Iris pigment epithelial cell (primary cell): ENCODE measurements at regions not wholly inside any gene's neighbourhood (a gene's known extent, or its start where the extent isn't known, plus 50 kb on each side); places are given as distances from the start of the nearest gene placed in this dataset.

Source experiments
- DNase-seq: peaks from one replicate; pipeline ENCODE4 v3.0.0-alpha.2; 2011; ENCODE audit warnings: low read depth

DNA sequence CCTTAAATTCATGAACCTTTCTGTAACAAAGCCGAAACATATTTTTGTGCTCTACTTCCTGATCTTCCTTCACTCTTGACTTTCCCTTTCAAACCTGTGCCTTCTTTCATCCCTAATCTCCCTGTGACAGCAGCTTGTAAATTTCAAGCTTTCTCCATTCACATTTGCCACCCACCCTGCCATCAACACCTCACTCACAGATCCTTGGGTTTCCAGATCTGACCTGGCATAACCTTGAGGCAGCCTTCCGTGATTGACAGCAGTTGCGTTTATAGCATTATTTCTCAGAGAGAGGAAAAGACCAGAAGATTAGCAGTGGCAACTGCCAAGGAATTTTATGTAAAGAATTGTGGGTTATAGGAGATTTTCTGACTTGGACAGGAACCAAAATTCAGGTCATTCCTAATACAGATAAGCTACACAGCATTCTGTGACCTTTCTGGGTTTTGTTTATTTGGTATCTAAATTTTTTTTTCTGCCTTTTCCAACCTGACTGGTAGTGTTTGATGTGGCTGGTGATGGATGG lies 260.0 kb downstream of the NR2F1-AS1 start:
- no peak for DNase-seq

- no peak for DNase-seq
Observed at GRCh38 chr5:93313672-93314071, 267.3 kb downstream of the NR2F1-AS1 start.

DNA sequence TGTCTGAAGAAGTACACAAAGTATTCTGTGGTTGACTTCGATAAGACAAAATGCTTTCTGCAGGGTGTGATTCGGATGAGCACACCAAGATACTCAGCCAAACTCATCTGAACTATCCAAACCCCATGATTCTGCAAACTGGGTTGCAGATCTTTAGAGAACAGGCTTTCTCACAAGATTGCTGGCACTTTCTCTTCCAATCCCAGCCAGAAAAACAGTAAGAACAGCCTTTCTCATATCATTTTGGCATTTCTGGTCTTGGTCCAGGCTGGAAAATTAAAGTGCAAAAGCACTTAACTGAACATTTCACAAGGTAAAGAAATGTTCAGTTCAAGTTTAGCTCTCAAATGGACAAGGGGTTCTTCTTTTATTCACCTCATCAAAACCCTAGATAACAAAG lies 269.1 kb downstream of the NR2F1-AS1 start:
- DNase-seq: peak; percentile 22

DNA sequence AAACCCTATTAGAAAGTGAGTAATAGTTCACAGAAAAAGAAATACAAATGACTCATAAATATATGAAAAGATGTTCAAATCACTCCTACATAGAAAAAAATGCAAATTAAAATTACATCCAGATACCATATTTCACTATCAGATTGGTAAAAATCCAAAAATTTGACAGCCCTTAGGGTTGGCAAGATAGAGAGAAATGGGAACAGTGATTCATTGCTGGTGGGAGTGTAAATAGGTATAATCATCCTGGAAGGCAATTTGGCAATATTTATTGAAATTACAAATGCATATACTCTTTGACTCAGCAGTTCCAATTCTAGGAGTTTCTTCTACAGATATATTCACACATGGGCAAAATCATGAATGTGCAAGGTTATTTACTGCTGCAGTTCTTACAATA lies 273.5 kb downstream of the NR2F1-AS1 start:
- DNase-seq: peak; percentile 80

GRCh38 chr5:93305984-93306383 lies 275.0 kb downstream of the NR2F1-AS1 start:
- no peak for DNase-seq

- DNase-seq: no peak
Observed at GRCh38 chr5:93304456-93305250, 276.4 kb downstream of the NR2F1-AS1 start.

DNA sequence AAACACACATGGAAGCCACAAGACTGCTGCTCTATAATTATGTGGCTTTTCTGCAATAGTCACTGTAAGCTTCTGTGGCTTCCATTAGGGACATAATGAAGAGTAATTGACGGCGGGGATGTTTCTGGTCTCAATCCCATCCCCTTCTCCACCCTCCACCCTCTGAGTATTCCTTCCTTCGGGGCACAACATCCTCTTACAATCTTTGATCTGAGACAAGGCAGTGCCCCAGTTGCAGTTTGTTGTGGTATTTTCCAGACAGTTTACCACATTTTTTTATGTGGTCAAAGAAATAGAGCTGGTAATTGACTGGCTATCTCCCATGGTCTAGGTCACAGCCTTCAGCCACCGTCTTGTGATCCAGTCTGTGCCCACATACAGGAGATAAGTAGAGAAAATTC lies 277.7 kb downstream of the NR2F1-AS1 start:
- DNase-seq: no peak

GRCh38 chr5:93302711-93303110 lies 278.3 kb downstream of the NR2F1-AS1 start:
- peak; percentile 46 for DNase-seq

- DNase-seq: no peak
Observed at GRCh38 chr5:93300945-93301344, 280.1 kb downstream of the NR2F1-AS1 start.

DNA sequence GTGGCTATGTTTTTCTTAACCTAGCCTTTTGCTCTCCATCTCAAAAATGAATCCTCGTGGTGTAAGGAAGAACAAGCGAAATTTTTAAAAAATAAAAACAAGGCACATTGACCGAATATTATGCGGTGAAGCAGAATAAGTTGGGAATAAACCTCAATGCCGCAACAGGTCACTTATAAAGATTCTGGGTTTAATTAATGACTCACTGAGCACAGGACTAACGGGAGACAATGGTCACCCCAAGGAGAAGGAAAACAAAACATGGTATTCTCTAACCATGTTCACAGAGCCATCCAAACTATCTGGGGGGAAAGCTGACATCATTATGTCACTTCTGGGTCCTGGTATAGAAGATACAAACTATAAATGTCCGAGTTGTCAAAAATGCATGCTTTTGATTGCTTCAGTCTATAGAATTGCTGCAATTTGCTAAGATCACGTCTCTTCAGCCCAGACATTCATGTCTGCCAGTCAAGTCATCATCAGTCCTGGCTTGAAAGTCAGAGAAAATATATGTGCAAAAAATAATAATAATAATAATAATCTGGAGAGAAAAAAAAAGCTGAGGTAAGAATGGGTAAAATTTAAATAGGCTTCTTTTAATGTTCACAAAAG lies 280.6 kb downstream of the NR2F1-AS1 start:
- no peak for DNase-seq

- DNase-seq: no peak
Observed at GRCh38 chr5:93299681-93300308, 281.2 kb downstream of the NR2F1-AS1 start.

GRCh38 chr5:93297116-93297515 lies 283.9 kb downstream of the NR2F1-AS1 start:
- DNase-seq: no peak

DNA sequence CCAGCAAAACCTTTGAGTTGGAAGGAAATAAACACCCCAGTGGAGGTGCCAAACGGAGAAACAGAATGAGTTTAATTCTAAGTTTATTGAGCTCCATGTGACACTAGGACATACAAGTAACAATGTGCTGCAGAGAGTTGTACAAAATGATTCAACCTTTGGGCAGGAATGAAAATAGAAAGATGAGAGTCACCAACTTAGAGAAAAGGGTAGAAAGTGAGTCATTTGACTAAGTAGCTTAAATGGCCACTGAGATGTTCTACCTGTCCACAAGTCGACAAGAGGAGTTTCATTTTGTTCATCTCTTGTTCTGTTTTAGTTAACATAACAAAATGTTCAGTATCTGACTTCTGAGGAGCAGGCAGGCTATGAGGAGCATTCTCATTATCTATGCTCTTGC lies 284.7 kb downstream of the NR2F1-AS1 start:
- no peak for DNase-seq

DNA sequence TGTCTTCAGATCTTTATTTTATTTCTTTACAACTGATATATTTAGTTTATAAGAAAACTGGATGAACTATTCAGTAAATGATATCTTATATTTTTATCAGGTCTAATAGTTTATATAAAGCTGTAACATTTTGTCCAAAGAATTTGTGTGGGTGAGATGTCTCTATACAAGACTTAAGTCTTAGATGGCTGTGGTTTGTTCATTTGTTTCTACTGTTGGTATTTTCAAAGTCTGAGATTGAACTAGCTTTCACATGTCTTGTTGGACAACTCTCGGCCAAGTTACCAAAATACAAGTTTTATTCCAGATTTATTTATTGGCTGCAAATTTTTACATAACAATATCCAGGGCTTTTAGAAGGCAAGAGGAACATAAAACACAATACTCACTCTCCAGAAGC lies 286.0 kb downstream of the NR2F1-AS1 start:
- peak; percentile 70 for DNase-seq

GRCh38 chr5:93294199-93294598 lies 286.8 kb downstream of the NR2F1-AS1 start:
- DNase-seq: peak; percentile 76

- DNase-seq: no peak
Observed at GRCh38 chr5:93289942-93290341, 291.1 kb downstream of the NR2F1-AS1 start.

- DNase-seq: no peak
Observed at GRCh38 chr5:93285461-93285860, 295.6 kb downstream of the NR2F1-AS1 start.

DNA sequence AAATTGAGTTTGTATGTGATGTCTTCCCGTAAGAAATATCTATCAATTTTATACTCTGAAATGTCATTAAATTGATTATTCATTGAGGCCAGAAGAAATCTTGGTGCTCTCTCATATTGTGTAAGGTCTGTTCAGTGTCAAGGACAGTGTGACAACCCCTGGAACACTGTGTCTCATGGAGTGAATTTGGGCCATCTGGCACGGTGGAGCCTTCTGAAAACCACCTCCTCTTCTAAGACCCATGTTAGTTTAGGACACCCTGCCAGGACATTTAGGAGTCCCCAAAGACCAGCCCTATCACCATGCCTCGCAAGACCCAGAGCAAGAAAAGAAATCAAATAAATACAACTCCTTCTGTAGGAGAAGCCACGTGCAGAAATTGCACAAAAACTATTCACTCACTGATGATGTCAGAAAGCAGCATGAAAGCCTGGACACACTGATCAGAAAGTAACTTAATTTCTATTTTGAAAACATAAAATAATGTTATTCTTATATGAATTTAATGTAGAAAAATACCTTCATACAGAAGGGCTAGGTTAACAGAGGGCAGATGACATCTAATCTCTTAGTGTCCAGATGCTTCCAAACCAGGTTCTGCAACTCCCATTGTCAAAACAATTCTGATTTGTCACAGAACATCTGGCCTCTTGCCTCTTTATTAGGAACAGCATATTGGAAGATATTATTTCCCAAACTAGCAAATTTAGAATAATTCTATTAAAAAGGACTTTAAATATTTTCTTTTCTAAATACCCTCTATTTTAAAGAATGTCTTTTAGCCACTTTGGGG lies 298.8 kb downstream of the NR2F1-AS1 start:
- no peak for DNase-seq

DNA sequence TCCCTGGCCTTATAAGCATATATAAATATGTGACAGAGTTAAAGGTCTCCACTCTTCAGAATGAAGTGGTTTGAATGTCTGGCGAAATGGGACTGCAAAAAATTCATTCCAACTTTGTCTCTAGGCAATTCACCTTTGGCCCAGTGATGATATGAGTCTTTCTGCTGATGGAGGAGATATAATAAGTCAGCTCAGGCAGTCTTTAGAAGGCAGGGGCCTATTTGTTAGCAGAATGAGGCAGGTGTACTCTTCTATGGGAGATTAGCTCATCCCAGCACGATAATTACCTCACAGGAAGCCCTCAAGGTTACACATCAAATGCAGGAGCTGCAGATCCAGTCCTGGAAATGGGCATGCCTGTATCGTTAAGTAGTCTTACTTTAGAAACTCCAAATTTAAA lies 300.5 kb downstream of the NR2F1-AS1 start:
- no peak for DNase-seq

GRCh38 chr5:93279296-93279963 lies 301.6 kb downstream of the NR2F1-AS1 start:
- DNase-seq: no peak

GRCh38 chr5:93278896-93279295 lies 302.1 kb downstream of the NR2F1-AS1 start:
- DNase-seq: no peak

GRCh38 chr5:93277051-93277450 lies 304.0 kb downstream of the NR2F1-AS1 start:
- DNase-seq: no peak
